GM18868 (cell line): ENCODE measurements at regions not wholly inside any gene's neighbourhood (a gene's known extent, or its start where the extent isn't known, plus 50 kb on each side); places are given as distances from the start of the nearest gene placed in this dataset.
"Not testable (repeated sequence)": the region's sequence is repeated elsewhere in the genome, so short reads cannot be mapped to it uniquely, and the experiment has no call there.

ENCODE experiments used
- ATAC-seq: cut with Tn5 transposase; IDR thresholded peaks from one replicate; pipeline ENCODE4 v1.9.1; 2021; ENCODE audit warnings: mild to moderate bottlenecking, moderate library complexity; ENCODE audit not compliant: unreplicated experiment

DNA sequence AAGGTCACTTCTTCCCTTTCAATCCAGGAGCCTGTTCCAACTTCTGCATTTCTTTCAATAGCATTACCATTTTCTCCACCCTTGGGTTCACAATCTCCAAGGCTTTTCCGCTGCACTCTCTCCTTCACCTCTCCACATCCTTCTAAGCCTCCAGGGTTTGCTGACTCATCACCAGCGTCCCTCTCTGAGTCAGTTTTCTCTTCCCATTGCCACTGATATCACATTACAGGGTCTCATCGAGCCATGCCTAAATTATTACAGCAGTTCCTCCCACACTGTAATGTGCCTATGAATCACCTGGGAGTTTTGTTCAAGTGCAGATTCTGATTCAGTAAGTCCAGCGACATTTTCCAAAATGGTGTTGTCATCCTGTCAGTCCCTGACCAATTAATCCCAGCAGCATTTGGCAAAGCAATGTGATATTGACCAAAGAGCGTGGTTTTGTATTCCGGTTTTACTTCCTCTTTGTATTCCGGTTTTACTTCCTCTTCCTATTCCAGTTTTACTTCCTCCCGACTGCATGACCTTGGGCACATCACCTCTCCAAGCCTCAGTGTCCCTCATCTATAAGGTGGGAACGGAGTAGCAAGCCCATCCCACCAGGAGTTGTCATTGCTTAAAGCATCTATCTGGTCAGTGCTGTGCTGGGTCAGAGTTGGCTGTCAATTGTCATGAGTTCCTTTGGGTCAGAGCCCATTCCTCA is 208.3 kb upstream of the NBPF12 start:
- ATAC-seq: not testable (repeated sequence)

DNA sequence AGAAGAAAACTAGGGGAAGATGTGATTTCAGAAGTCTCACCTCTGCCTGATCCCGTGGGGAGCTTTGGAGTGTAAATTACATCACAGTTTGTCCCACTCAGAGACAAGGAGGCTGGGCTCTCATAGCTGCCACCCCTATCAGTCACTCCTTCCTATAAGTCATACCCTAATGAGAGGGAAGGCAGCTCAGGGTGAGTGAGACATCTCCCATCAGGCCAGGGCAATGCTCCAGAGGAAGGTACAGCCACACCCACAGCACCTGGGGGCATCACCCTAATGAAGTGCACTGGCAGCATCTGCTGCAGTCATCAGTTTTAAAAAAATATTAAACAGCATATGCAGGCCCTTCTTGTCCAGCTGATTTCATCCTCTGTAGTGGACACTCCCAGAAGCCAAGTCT is 223.1 kb upstream of the NBPF12 start:
- ATAC-seq: not testable (repeated sequence)

GRCh38 chr1:146710838-146711521 is 227.1 kb upstream of the NBPF12 start:
- ATAC-seq: not testable (repeated sequence)

DNA sequence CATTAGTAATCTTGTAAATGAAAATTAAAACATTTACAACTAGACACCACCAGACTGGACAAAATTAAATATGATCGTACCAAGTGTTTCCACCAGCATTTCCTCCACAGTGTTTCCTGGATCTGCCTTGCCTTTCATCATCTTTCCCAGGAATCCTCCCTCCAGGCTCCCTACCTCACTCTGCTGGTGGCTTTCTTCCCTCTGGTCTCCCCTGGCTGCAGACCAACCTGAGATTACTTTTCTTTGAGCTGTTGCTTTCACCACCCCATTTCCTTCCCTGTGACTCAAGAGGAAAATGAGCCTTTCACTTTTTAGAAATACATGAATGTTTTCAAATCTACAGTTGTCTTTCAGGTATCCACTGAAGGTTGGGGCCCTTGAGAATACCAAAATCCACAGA is 228.8 kb upstream of the NBPF12 start:
- ATAC-seq: not testable (repeated sequence)

DNA sequence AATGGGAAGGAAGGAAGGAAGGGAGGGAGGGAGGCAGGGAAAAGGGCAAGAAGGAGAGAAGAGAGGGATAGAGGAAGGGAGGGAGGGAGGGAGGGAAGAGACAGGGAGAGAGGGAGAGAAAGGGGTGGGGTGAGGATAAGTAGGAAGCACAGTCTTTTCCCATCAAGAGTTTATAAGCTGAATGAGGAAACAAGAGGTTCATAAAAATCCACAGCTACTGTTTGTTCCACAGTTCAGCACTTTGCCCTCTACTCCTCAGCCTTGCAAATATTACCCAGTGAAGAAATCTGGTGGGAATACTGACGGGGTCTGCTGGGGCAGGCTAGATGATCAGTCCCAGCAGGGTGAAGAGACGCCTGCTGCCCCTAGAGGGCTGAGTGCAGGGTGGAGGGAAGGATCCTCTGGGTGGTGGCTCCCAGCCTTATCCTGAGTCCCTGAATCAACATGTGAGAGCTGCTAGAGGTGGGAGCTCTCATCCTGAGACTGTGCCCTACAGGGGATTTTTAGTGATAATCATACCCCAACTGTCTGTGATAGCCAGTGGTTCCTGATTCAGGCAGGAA is 233.9 kb upstream of the NBPF12 start:
- not testable (repeated sequence) for ATAC-seq

DNA sequence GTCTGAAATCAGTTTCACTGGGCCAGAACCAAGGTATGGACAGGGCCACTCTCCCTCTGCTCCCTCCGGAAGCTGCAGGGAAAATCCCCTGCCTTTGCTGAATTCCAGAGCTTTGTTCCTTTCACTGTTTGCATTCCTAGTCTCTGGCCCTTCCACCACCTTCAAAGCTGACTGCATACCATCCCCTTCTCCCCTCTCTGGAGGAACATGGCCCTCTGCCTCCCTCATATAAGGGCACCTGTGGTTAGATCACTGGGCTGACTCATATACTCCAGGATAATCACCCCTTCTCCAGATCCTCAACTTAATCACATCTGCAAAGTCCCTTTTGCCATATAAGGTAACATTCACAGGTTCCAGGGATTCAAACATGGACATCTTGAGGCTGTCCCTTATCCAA is 236.8 kb upstream of the NBPF12 start:
- not testable (repeated sequence) for ATAC-seq

DNA sequence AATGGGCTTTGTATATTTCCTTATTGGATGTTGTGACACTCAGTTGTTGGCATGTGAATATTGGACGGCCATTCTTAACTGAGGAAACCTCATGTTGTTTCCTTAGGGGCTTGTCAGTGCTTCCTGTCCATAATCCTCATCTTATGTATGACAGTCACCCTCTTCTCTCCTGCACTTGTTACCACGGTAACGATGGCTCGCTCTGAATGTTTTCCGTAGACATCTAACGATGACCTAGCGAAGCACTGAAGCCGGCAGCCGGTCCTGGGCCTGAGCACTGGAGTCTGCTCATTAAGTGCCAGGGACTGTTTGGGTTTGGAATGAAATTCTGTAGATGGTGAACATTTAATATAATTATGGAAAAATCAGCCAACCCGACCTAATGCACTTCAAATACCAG is 242.7 kb upstream of the NBPF12 start:
- ATAC-seq: not testable (repeated sequence)

DNA sequence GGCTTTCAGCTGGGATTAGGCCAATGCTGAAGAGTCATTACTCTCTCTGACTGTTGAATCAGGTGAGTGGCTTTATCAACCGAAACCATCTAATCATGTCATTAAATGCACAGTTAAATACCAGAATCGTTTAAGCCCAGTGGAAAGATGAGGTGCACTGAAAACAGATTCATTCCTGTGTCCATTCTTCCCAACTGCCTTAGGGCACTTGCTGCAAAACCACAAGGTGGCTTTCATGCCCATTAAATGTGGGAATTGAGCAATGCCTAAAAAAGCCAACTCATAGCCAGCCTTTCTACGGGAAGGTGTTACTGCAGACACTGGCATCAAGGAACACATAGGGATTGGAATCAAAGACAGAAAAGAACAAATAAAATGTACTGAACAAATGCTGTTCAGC is 246.3 kb upstream of the NBPF12 start:
- ATAC-seq: not testable (repeated sequence)

- not testable (repeated sequence) for ATAC-seq
Observed at GRCh38 chr1:146688893-146689292, 249.2 kb upstream of the NBPF12 start.

DNA sequence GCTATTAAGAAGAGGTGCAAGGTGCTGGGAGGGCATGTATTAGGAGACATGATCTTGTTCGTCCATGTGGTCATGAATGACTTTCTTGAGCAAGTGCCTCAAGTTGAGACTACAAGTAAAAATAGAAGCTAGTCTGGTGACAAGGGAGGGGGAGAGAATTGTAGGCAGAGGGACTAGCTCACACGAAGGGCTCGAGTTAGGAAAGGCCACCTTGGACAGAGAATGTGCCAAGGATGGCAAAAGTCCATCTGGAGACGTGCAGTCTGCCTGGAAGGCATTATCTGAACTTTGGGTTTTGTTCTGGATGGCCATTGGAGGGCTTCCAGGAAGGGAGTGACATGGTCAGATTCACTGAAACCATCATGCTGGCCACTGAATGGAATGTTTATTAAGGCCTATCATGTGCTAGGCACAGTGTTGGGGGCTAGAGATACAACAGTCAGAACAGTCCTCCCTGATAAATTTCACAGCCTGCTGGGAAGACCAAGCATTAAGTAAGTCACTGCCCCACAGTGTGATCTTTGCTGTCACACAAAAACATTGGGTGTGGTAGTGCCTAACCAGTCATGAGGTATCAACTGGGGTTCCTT is 251.3 kb upstream of the NBPF12 start:
- not testable (repeated sequence) for ATAC-seq

DNA sequence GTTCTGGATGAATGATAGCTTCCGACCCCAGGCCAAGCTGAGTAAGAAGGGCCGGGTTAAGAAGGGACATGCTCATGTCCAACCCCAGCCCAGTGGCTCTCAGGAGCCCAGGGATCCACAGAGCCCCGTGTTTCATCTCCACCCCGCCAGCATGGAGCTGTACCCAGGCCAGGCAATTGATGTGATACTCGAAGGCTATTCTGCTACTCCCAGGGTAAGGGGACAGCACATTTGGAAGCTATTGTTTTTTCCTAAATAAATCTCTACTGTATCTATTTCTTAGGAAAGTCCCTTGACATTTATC is 255.0 kb upstream of the NBPF12 start:
- not testable (repeated sequence) for ATAC-seq

DNA sequence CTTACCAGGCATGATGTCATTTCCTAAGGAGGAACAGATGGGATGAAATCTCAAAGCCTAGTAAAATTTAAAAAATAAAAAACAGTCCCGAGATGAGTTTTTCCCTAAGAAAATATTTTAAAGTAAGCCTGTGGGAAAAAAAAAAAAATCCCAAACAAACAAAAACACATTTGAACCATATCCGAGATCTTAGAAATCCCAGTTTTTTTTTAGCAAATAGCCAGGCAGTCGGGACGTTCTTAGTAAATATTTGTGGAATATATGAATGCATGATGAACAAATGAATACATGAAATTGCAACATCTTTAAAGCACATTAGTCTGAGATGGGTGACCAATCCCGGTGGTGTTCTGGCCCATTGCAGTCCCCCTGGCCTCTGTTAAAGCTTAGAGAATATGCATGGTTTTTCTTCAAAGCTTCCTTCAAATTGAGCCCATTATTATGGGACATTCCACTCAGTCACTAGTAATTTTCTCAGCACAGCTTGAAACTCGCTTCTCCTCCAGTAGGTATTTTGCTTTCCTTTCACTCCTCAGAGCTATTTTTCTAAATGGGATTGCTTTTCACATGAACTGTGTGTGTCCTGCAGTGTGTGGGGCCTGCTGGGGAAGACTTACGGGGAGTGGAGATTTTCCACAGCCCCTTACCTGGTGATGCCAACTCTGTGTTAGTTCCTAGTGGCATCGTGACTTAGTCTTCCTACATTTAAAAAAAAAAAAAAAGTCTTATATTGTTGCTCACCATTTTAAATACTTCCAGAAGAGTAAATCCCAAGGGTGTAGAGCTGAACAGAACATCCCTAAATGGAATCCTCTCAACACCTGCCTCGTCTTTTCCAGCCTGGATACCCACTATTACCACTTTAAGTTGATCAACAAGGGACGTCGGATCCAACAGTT is 255.6 kb upstream of the NBPF12 start:
- ATAC-seq: not testable (repeated sequence)

DNA sequence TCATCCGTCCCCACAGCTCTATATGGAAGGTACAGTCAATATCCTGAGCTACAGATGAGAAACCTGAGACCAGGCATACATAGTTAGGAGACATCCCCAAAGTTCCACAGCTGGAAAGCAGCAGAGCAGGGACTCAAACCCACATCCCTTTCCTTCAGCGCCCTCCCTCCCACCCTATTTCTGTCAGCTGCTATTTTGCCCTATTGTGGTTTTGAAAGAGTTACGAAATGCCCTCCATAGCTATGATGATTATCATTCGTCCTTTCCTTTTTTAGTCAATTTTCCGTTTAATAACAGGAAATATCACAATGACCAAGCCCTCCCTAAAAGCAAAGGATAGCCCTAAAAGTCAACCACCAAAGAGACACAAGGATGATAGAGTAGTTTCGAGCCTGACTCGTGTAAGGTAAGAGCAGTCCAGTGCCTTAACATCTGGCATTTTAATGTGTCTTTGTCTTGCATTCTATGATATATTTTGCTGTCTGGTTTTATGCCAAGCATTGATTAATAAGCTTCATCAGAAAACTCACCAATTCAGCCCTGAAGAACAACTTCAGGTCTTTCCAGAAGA is 264.3 kb upstream of the NBPF12 start:
- ATAC-seq: not testable (repeated sequence)

GRCh38 chr1:146672608-146673007 is 265.5 kb upstream of the NBPF12 start:
- not testable (repeated sequence) for ATAC-seq

GRCh38 chr1:146671588-146671987 is 266.5 kb upstream of the NBPF12 start:
- not testable (repeated sequence) for ATAC-seq

DNA sequence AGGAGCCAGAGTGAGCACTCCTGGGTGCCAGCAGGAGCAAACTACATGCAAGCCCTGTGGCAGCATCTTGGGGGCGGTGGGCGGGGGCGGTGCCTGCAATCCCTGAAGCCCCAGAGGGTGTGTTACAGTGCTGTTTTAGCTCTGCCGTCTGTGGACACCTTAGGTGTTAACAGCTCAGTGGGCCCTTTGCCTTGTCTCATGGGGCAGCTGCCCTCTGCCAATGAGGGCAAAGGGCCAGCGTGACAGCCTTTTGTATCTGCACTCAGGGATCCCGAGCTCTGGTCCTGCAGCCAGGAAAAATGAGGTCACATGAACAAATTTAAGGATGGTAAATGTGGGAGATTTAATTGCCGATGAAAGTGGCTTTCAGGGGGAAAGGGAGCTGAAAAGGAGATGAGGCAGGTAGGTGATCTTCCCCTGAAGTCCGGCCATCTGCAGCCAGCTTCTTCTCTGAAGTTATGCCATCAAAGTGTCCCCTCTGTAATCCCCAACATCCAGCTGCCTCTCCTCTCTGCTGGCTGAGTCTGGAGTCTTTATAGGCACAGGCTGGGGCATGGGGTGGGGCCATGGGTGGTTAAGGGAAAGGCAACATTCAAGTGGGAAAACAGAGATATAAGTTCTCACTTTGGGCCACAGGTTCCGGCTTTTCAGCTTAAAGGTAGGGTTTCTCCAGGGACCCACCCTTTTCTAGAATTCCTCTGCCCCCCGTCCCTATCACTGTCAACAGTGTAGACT is 267.1 kb upstream of the NBPF12 start:
- ATAC-seq: not testable (repeated sequence)

GRCh38 chr1:146666275-146666674 is 271.8 kb upstream of the NBPF12 start:
- ATAC-seq: not testable (repeated sequence)

GRCh38 chr1:146660242-146660641 is 277.9 kb upstream of the NBPF12 start:
- ATAC-seq: not testable (repeated sequence)

GRCh38 chr1:146656356-146657060 is 281.6 kb upstream of the NBPF12 start:
- ATAC-seq: not testable (repeated sequence)
